ENCODE measurements at regions not wholly inside any gene's neighbourhood (a gene's known extent, or its start where the extent isn't known, plus 50 kb on each side); places are given as distances from the start of the nearest gene placed in this dataset.

GRCh38 chr18:24993628-24994027, 358.3 kb downstream of the ZNF521 start:
- no peak for DNase-seq

GRCh38 chr18:24995056-24995455, 356.9 kb downstream of the ZNF521 start:
- DNase-seq = no peak

- DNase-seq = no peak
Measured at GRCh38 chr18:24995755-24996154, 356.2 kb downstream of the ZNF521 start.

- DNase-seq = no peak
Measured at GRCh38 chr18:24999650-25000267, 352.2 kb downstream of the ZNF521 start.

- no peak for DNase-seq
Measured at GRCh38 chr18:25001803-25002202, 350.2 kb downstream of the ZNF521 start.

- no peak for DNase-seq
Measured at GRCh38 chr18:25005541-25006403, 346.2 kb downstream of the ZNF521 start.

GRCh38 chr18:25010623-25011374, 341.2 kb downstream of the ZNF521 start:
- no peak for DNase-seq

Data from MV-4-11 (cell line).